ENCODE measurements at regions not wholly inside any gene's neighbourhood (a gene's known extent, or its start where the extent isn't known, plus 50 kb on each side); places are given as distances from the start of the nearest gene placed in this dataset.

DNA sequence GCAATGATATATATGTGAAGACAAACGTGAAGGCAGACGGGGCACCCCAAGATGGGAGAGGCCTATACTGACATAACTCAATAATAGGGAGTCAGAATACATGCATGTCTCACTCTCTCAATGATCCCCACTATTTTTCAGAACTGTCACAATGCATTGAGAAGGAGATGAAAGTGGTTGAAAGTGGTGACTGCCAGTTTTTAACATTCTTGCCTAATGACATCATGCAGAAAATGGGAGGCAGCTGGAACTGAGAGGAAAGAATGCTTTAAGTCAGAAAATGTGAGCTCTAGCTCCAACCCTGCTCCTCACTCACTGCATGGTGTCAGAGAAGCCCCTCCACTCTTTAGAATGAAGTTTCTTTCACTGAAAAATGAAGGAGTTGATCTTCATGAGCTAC lies 55.3 kb upstream of the P2RY1 start:
- TF ChIP-seq, protein P1, sequence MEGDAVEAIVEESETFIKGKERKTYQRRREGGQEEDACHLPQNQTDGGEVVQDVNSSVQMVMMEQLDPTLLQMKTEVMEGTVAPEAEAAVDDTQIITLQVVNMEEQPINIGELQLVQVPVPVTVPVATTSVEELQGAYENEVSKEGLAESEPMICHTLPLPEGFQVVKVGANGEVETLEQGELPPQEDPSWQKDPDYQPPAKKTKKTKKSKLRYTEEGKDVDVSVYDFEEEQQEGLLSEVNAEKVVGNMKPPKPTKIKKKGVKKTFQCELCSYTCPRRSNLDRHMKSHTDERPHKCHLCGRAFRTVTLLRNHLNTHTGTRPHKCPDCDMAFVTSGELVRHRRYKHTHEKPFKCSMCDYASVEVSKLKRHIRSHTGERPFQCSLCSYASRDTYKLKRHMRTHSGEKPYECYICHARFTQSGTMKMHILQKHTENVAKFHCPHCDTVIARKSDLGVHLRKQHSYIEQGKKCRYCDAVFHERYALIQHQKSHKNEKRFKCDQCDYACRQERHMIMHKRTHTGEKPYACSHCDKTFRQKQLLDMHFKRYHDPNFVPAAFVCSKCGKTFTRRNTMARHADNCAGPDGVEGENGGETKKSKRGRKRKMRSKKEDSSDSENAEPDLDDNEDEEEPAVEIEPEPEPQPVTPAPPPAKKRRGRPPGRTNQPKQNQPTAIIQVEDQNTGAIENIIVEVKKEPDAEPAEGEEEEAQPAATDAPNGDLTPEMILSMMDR (IDR thresholded peaks at IDR 0.05 in 8 of 11, conservative IDR thresholded peaks at IDR 0.05 in 3 of 11): no peak
- TF ChIP-seq POLR2AphosphoS5 (IDR thresholded peaks at IDR 0.05): no peak
